Ishikawa (cell line): ENCODE measurements at regions not wholly inside any gene's neighbourhood (a gene's known extent, or its start where the extent isn't known, plus 50 kb on each side); places are given as distances from the start of the nearest gene placed in this dataset.

Source experiments
- CEBPB ChIP-seq: IDR thresholded peaks from 2 replicates; pipeline ENCODE4 v1.6.1; 2012
- EGR1 ChIP-seq: IDR thresholded peaks from 2 replicates; pipeline ENCODE4 v1.6.1; 2012
- EP300 ChIP-seq: IDR thresholded peaks from 2 replicates; pipeline ENCODE4 v1.6.1; 2012; ENCODE audit warnings: borderline replicate concordance
- FOXM1 ChIP-seq: IDR thresholded peaks from 2 replicates; pipeline ENCODE4 v1.6.1; 2012; ENCODE audit warnings: low read depth, borderline replicate concordance
- MAX ChIP-seq: IDR thresholded peaks from 2 replicates; pipeline ENCODE4 v1.6.1; 2012
- NFIC ChIP-seq: IDR thresholded peaks from 2 replicates; pipeline ENCODE4 v1.6.1; 2012
- RAD21 ChIP-seq: IDR thresholded peaks from 2 replicates; pipeline ENCODE4 v1.6.1; 2012; ENCODE audit warnings: low read depth
- REST ChIP-seq: IDR thresholded peaks from 2 replicates; pipeline ENCODE4 v1.6.1; 2012; ENCODE audit warnings: low read depth, mild to moderate bottlenecking
- TAF1 ChIP-seq: IDR thresholded peaks from 2 replicates; pipeline ENCODE4 v1.6.1; 2012; ENCODE audit warnings: low read depth, mild to moderate bottlenecking
- TEAD4 ChIP-seq: IDR thresholded peaks from 2 replicates; pipeline ENCODE4 v1.6.1; 2012

DNA sequence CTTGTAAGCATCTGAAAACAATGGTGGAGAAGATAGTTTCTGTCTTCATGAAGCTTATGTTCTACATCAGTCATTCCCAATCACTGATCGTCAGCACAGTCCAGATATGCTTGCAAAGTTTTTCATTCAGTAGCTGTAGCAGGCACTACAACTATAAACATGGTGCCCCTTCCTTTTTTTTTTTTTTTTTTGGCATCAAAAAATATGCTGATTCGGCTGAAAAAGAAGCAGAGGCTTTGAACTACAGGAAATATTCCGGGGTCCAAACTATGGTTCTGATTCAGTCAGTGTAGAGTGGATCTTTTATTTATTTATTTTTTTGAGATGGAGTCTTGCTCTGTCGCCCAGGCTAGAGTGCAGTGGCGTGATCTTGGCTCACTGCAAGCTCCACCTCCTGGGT, 414.4 kb downstream of the OLFM4 start:
- TF ChIP-seq REST (no peak), RAD21 (no peak), EP300 (no peak), CEBPB (no peak), EGR1 (no peak), TEAD4 (no peak), TAF1 (no peak), FOXM1 (no peak), NFIC (no peak), MAX (no peak)
